HepG2 (cell line): ENCODE measurements at regions not wholly inside any gene's neighbourhood (a gene's known extent, or its start where the extent isn't known, plus 50 kb on each side); places are given as distances from the start of the nearest gene placed in this dataset.

Experiments
- ISL2 ChIP-seq: sonication (generic); formaldehyde crosslinking; IDR thresholded peaks from 2 replicates; pipeline ENCODE4 v1.5.0; 2020; ENCODE audit warnings: missing genetic modification reagents
- MYNN ChIP-seq: sonication (generic); formaldehyde crosslinking; IDR thresholded peaks from 2 replicates; pipeline ENCODE4 v1.4.0; 2020; ENCODE audit warnings: mild to moderate bottlenecking, low read depth, missing genetic modification reagents
- SOX13 ChIP-seq, 3 experiments: fragments of 450-650 bp in 1 of 3; sonication (generic) in 1 of 3; formaldehyde crosslinking in 1 of 3; IDR thresholded peaks in 2 of 3; conservative IDR thresholded peaks in 1 of 3; 2 replicates each; pipeline versions ENCODE4 v1.5.0 to v1.6.1; 2016 to 2020; ENCODE audit warnings: antibody characterized with exemption in 1 of 3, mild to moderate bottlenecking in 1 of 3, missing compliant biosample characterization in 1 of 3, missing genetic modification reagents in 1 of 3, moderate library complexity in 1 of 3
- SOX5 ChIP-seq: IDR thresholded peaks from 2 replicates; pipeline ENCODE4 v1.6.1; 2016; ENCODE audit warnings: borderline replicate concordance
- TCF7 ChIP-seq: sonication (generic); IDR thresholded peaks from 2 replicates; pipeline ENCODE4 v1.6.1; 2016; ENCODE audit warnings: antibody characterized with exemption, low read depth
- ZNF33B ChIP-seq: sonication (generic); formaldehyde crosslinking; IDR thresholded peaks from 2 replicates; pipeline ENCODE4 v1.5.1; 2020; ENCODE audit warnings: mild to moderate bottlenecking, missing genetic modification reagents
- ZSCAN21 ChIP-seq: sonication (generic); formaldehyde crosslinking; IDR thresholded peaks from 2 replicates; pipeline ENCODE4 v1.8.0; 2022; ENCODE audit warnings: mild to moderate bottlenecking, missing genetic modification reagents, moderate library complexity, borderline replicate concordance
- TF ChIP-seq, protein P1 (sequence below): sonication (generic); formaldehyde crosslinking; IDR thresholded peaks from 2 replicates; pipeline ENCODE4 v1.4.0; 2020; ENCODE audit warnings: missing genetic modification reagents
- TF ChIP-seq, protein P2 (sequence below): sonication (generic); formaldehyde crosslinking; conservative IDR thresholded peaks from 2 replicates; pipeline ENCODE4 v1.4.0; 2020; ENCODE audit warnings: missing genetic modification reagents
- TF ChIP-seq, protein P3 (sequence below), 2 experiments: sonication (generic) in 1 of 2; formaldehyde crosslinking in 1 of 2; IDR thresholded peaks; 2 replicates each; pipeline versions ENCODE4 v1.5.1 to v1.6.1; 2011 to 2020; ENCODE audit warnings: borderline replicate concordance in 1 of 2, low read depth in 1 of 2, low read length in 1 of 2, mild to moderate bottlenecking in 1 of 2, missing genetic modification reagents in 1 of 2, moderate library complexity in 1 of 2
- TF ChIP-seq, protein P4 (sequence below): sonication (generic); formaldehyde crosslinking; IDR thresholded peaks from 2 replicates; pipeline ENCODE4 v1.8.1; 2023; ENCODE audit warnings: mild to moderate bottlenecking, missing genetic modification reagents
- TF ChIP-seq, protein P5 (sequence below): sonication (generic); formaldehyde crosslinking; IDR thresholded peaks from 2 replicates; pipeline ENCODE4 v1.8.1; 2022; ENCODE audit warnings: mild to moderate bottlenecking, missing genetic modification reagents
- TF ChIP-seq, protein P6 (sequence below): sonication (generic); formaldehyde crosslinking; IDR thresholded peaks from 2 replicates; pipeline ENCODE4 v1.9.0; 2021; ENCODE audit warnings: mild to moderate bottlenecking, missing genetic modification reagents

DNA sequence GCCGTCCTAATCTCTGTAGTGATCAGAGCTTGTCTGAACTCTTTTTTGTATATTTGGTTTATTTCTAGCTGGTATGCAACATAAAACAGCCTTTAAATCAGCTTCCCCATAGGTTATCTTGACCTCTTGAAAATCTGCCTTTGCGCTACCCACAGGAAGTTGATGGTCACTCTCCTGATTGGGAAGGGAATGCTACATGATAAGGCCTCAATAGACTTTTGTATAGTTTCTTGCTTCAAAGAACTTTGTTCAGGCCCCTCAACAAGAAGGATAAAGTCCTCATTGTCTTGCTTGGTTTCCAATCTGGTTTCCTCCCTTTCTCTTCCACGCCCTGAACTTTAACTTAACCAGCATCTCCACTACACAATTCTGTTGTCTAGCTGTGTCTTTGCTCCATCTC, 95.4 kb upstream of the TENT5A start (continued):
- TF ChIP-seq, protein P1, sequence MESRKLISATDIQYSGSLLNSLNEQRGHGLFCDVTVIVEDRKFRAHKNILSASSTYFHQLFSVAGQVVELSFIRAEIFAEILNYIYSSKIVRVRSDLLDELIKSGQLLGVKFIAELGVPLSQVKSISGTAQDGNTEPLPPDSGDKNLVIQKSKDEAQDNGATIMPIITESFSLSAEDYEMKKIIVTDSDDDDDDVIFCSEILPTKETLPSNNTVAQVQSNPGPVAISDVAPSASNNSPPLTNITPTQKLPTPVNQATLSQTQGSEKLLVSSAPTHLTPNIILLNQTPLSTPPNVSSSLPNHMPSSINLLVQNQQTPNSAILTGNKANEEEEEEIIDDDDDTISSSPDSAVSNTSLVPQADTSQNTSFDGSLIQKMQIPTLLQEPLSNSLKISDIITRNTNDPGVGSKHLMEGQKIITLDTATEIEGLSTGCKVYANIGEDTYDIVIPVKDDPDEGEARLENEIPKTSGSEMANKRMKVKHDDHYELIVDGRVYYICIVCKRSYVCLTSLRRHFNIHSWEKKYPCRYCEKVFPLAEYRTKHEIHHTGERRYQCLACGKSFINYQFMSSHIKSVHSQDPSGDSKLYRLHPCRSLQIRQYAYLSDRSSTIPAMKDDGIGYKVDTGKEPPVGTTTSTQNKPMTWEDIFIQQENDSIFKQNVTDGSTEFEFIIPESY (CRISPR knock-in tag), result peak; percentile 50; the same call in 1 of the 2 replicates
- no peak for TF ChIP-seq MYNN (CRISPR knock-in tag)
- TF ChIP-seq, protein P2, sequence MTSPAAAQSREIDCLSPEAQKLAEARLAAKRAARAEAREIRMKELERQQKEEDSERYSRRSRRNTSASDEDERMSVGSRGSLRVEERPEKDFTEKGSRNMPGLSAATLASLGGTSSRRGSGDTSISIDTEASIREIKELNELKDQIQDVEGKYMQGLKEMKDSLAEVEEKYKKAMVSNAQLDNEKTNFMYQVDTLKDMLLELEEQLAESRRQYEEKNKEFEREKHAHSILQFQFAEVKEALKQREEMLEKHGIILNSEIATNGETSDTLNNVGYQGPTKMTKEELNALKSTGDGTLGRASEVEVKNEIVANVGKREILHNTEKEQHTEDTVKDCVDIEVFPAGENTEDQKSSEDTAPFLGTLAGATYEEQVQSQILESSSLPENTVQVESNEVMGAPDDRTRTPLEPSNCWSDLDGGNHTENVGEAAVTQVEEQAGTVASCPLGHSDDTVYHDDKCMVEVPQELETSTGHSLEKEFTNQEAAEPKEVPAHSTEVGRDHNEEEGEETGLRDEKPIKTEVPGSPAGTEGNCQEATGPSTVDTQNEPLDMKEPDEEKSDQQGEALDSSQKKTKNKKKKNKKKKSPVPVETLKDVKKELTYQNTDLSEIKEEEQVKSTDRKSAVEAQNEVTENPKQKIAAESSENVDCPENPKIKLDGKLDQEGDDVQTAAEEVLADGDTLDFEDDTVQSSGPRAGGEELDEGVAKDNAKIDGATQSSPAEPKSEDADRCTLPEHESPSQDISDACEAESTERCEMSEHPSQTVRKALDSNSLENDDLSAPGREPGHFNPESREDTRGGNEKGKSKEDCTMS (CRISPR knock-in tag), result no peak
- TF ChIP-seq SOX5 (CRISPR knock-in tag), result peak; percentile 17; the same call in 1 of the 2 replicates
- no peak for TF ChIP-seq SOX13 (IDR thresholded peaks at IDR 0.05)
- TF ChIP-seq SOX13 (CRISPR knock-in tag; conservative IDR thresholded peaks at IDR 0.05 in 1 of 2, IDR thresholded peaks at IDR 0.05 in 1 of 2), result peak in 1 of 2 experiments; percentile 72; a peak in 2 of 4 replicates
- no peak for TF ChIP-seq ZSCAN21 (CRISPR knock-in tag)
- TF ChIP-seq, protein P3, sequence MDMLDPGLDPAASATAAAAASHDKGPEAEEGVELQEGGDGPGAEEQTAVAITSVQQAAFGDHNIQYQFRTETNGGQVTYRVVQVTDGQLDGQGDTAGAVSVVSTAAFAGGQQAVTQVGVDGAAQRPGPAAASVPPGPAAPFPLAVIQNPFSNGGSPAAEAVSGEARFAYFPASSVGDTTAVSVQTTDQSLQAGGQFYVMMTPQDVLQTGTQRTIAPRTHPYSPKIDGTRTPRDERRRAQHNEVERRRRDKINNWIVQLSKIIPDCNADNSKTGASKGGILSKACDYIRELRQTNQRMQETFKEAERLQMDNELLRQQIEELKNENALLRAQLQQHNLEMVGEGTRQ (IDR thresholded peaks at IDR 0.05; ENCODE audit: low read depth, low read length), result no peak
- TF ChIP-seq, protein P3 (CRISPR knock-in tag; IDR thresholded peaks at IDR 0.05; ENCODE audit: borderline replicate concordance), result no peak
- no peak for TF ChIP-seq ZNF33B
- peak; percentile 51; the same call in 1 of the 2 replicates for TF ChIP-seq TCF7
- TF ChIP-seq, protein P4, sequence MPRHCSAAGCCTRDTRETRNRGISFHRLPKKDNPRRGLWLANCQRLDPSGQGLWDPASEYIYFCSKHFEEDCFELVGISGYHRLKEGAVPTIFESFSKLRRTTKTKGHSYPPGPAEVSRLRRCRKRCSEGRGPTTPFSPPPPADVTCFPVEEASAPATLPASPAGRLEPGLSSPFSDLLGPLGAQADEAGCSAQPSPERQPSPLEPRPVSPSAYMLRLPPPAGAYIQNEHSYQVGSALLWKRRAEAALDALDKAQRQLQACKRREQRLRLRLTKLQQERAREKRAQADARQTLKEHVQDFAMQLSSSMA, result no peak
- peak; percentile 71 for TF ChIP-seq ISL2 (CRISPR knock-in tag)
- TF ChIP-seq, protein P5, sequence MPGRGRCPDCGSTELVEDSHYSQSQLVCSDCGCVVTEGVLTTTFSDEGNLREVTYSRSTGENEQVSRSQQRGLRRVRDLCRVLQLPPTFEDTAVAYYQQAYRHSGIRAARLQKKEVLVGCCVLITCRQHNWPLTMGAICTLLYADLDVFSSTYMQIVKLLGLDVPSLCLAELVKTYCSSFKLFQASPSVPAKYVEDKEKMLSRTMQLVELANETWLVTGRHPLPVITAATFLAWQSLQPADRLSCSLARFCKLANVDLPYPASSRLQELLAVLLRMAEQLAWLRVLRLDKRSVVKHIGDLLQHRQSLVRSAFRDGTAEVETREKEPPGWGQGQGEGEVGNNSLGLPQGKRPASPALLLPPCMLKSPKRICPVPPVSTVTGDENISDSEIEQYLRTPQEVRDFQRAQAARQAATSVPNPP (CRISPR knock-in tag), result no peak
- TF ChIP-seq, protein P6, sequence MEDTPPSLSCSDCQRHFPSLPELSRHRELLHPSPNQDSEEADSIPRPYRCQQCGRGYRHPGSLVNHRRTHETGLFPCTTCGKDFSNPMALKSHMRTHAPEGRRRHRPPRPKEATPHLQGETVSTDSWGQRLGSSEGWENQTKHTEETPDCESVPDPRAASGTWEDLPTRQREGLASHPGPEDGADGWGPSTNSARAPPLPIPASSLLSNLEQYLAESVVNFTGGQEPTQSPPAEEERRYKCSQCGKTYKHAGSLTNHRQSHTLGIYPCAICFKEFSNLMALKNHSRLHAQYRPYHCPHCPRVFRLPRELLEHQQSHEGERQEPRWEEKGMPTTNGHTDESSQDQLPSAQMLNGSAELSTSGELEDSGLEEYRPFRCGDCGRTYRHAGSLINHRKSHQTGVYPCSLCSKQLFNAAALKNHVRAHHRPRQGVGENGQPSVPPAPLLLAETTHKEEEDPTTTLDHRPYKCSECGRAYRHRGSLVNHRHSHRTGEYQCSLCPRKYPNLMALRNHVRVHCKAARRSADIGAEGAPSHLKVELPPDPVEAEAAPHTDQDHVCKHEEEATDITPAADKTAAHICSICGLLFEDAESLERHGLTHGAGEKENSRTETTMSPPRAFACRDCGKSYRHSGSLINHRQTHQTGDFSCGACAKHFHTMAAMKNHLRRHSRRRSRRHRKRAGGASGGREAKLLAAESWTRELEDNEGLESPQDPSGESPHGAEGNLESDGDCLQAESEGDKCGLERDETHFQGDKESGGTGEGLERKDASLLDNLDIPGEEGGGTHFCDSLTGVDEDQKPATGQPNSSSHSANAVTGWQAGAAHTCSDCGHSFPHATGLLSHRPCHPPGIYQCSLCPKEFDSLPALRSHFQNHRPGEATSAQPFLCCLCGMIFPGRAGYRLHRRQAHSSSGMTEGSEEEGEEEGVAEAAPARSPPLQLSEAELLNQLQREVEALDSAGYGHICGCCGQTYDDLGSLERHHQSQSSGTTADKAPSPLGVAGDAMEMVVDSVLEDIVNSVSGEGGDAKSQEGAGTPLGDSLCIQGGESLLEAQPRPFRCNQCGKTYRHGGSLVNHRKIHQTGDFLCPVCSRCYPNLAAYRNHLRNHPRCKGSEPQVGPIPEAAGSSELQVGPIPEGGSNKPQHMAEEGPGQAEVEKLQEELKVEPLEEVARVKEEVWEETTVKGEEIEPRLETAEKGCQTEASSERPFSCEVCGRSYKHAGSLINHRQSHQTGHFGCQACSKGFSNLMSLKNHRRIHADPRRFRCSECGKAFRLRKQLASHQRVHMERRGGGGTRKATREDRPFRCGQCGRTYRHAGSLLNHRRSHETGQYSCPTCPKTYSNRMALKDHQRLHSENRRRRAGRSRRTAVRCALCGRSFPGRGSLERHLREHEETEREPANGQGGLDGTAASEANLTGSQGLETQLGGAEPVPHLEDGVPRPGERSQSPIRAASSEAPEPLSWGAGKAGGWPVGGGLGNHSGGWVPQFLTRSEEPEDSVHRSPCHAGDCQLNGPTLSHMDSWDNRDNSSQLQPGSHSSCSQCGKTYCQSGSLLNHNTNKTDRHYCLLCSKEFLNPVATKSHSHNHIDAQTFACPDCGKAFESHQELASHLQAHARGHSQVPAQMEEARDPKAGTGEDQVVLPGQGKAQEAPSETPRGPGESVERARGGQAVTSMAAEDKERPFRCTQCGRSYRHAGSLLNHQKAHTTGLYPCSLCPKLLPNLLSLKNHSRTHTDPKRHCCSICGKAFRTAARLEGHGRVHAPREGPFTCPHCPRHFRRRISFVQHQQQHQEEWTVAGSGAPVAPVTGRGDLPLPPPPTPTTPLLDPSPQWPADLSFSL (CRISPR knock-in tag), result 0 out of 2 replicates have a peak, but pooled peaks have one; percentile 34
